CD4-positive, alpha-beta T cell treated with Interleukin-17A for 1 hour (primary cell): ENCODE measurements at regions not wholly inside any gene's neighbourhood (a gene's known extent, or its start where the extent isn't known, plus 50 kb on each side); places are given as distances from the start of the nearest gene placed in this dataset.

ENCODE experiments used
- DNase-seq: peaks from one replicate; pipeline ENCODE4 v3.0.0-alpha.2; 2020

DNA sequence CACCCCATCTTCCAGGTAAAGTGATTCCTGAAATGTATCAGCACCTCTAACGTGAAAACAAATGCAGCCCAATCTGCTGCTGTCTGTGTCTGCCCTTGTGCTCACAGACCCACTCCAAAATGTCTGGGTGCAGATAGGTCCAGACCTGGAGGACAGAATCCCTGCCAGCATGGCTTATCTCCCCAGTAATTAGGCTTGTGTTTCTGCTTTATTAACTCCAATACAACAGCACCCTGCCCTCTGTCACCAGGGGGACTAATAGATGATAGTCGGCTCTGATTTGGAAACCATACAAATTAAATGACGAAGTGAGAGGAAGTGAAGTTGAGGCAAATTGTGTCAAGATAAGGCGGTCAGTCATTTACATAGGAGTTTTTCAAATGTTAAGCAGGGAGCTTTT is 608.3 kb upstream of the SALL1 start:
- no peak for DNase-seq

- DNase-seq: no peak
Measured at GRCh38 chr16:51757921-51758479, 606.9 kb upstream of the SALL1 start.

DNA sequence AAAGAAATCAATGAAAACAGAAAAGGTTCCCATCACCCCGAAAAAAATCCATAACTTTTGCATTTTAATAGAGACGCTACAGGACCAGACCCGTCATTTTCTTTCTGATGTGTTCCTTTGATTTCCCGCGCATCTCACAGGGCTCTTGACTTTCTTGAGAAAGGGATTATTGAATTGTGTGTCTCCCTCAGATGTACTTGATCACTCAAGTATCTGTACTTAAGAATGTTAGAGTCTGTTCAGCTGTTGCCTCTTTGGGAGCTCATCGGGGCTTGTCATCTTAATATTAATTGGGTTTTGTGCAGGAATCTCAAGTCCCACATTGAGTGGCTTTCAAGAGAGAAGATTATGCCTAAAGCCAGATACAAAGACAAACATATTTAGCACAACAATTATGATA is 606.4 kb upstream of the SALL1 start:
- no peak for DNase-seq

DNA sequence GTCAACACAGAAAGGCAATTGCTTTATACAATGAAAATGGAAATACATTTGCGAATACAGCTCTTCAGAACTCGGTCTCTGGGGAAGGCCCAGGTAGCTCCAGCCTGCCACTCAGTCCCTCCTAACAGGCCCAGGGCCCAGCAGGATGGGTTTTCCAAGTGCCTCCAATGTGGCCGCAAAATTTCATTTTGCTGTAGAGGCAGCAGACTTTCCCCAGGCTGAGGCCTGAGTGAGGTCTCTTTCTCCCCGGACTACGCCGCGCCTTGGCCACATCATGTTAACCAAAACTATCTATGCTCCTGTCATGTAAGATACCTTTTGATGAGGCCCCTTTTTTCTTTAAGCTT is 606.0 kb upstream of the SALL1 start:
- no peak for DNase-seq

GRCh38 chr16:51756447-51757123 is 605.5 kb upstream of the SALL1 start:
- no peak for DNase-seq

DNA sequence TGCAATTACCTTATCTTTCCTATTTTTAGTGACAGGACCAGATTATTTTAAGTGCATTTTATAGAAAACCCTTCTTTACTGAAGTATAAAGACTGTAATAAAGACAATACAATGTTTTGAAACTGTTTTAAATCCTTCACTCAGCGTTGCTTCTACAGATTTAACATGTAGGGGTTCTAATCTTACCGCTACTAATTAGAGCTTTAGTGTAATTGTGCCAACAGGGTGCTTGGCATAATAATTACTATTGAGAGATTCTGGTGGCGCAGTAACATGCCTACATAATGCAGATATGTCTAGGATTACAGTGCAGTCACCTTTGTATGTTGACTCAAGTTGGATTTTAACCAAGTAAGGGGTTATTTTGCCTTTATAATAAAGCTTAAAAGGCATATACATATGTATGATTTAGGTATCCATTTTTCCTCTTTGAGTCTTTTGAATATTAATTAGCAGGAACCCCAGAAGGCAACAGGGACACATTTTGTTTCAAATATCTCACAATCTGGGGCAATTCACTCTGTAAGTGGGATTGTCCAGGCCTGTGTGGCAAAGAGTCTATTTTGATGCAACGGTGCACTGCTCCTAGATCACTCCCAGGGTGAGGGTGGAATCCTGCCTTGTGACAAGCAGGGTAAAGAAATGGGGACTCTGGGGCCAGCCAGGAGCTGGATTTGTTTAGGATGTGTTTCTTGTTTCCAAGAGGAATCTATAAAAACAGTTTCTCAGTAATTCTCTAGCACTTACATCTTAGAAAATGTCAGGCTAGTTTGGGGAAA is 604.7 kb upstream of the SALL1 start:
- DNase-seq: no peak

- no peak for DNase-seq
Measured at GRCh38 chr16:51755039-51755501, 604.0 kb upstream of the SALL1 start.

DNA sequence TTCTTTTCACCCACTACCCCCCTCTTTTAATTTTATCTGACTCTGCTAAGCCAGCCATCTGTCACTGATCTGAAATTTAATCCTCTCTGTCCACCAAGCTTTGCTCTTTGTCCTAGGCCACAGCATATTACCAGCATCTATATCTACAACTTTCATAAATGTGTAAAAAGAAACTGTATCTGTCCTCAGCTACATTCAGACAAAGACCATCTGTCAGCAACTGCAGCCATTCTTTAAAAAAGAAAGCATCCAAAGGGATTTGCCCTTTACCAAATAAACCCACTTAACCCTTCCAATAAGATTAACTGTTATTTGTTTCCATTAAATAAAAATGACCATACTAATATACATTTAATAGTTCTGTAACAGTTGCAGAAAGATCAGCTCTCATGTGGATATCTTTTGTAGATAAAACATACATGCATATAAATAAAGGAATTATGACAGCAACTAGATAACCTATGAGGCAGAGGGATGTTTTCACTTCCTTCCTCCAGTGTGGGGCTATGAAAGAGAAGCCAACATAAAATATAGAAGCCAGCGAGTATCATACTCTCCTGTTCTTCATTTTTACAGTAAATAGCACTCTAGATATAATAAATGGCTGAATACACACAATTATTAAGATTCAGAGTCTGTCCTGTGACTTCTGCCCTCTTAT is 602.5 kb upstream of the SALL1 start:
- no peak for DNase-seq

DNA sequence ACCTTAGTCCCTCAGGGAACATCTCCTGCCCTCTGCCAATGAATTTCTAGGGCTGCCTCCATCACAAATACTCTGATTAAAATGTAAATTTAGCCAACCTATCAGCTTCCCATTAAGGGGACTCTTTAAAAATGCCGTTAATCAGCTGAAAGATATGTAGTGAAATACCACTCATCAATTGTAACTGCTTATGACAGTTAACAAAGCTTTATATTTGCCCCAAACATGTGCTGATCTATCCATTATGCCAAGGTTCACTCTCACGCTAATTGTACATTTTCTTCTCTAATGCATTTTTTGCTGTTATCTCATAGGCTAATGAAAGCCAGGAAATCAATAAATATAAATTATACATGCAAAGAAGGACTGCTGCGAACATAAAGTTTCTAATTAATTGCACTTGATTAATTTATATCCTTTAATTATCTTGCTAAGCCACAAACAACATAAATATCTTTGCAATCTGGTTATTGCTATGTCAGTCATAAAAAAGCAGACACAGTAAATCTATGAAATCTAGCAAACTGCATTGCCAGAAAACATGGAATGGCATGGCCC is 601.4 kb upstream of the SALL1 start:
- DNase-seq: no peak

- DNase-seq: no peak
Measured at GRCh38 chr16:51747329-51747728, 596.3 kb upstream of the SALL1 start.

GRCh38 chr16:51734220-51734619 is 583.1 kb upstream of the SALL1 start:
- no peak for DNase-seq

DNA sequence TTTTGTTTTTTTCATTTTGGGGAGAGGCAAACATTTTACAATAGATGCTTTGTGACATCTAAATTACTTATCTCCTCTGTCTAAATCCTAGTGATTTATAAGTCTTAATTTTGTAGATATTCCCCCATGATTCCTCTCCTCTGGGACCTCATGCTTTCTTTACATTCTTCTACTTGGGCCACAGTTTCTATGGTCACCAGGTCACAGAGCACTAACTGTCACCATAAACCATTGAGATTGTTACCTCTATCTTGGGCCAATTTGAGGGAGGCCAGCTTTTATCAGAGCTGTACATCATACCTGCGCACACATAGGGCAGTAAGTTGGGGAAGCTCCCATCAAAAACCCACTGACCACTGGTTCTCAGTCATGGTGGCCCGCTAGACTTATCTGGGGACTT is 582.1 kb upstream of the SALL1 start:
- no peak for DNase-seq

DNA sequence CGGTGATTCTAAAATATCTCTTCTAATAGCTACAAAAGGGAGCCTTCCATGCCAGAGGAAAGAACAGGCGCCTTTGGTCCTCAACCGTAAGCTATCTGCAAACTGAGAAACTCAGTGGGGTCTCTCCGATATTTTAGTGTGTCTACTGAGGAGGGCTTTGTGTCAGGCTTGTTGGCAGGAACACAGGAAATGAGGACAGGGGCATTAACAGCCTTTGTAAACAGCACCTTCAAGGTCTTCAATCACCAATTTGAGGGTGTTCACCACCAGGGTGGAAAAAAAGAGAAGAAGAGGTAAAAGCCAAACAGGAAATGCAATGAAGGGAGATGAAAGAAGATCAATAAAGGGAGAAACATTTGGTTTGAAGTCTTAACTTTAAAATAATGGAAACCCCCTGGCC is 580.1 kb upstream of the SALL1 start:
- no peak for DNase-seq

GRCh38 chr16:51723036-51723724 is 572.1 kb upstream of the SALL1 start:
- no peak for DNase-seq

DNA sequence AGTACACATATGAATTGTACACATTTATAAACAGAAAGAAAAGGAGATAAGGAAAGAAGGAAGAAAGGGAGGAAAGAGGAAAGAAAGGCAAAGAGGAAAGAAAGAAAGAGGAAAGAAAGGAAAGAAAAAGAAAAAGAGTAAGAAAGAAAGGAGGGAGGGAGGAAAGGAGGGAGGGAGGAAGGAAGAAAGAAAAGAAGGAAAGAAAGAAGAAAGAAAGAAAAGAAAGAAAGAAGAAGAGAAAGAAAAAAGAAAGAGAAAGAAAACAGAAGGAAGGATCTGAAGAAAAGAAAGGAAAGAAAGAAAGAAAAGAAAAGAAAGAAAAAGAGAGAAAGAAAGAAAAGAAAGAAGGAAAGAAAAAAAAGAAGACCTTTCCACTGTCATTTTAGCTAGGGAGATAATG is 571.4 kb upstream of the SALL1 start:
- DNase-seq: no peak

- DNase-seq: no peak
Measured at GRCh38 chr16:51719376-51719775, 568.3 kb upstream of the SALL1 start.

- DNase-seq: no peak
Measured at GRCh38 chr16:51716195-51716594, 565.1 kb upstream of the SALL1 start.

DNA sequence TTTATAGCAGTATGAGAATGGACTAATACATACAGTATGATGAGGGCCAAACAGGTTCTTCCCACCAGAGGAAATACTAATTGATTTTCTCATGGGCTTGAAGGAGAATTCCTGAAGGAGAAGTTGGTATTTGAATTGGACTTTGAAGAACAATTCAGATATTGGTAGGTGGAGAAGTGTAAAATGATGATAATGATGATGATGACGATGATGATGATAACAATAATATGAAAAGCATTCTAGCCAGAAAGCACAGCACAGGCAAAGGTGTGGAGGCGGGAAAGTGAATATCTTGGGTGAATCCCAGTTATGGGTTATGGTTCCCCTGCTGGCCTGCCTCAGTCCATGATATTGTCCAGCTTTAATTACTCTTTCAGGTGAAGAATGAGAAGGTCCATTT is 562.4 kb upstream of the SALL1 start:
- no peak for DNase-seq

GRCh38 chr16:51710905-51711563 is 560.0 kb upstream of the SALL1 start:
- no peak for DNase-seq

GRCh38 chr16:51710186-51710585 is 559.1 kb upstream of the SALL1 start:
- DNase-seq: no peak

DNA sequence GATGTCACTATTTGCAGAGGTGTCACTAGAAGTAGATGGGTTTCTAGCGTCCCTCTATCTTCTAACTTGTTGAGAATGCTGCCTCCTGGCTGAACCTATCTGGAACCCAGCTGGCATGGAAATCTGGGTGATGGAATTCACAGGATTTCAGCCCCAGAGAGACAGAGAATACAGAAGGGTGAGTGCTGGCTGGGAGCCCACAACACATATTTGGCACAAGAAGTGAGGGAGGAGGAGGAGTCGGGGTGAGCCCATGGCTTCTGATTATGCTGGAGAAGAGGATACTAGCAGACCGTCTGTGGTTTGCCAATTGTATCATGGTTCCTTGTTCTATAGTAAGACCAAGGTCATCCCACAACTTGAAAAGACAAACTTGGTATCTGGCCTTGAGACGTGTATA is 557.8 kb upstream of the SALL1 start:
- no peak for DNase-seq

GRCh38 chr16:51707666-51708065 is 556.6 kb upstream of the SALL1 start:
- no peak for DNase-seq
